ENCODE measurements at regions not wholly inside any gene's neighbourhood (a gene's known extent, or its start where the extent isn't known, plus 50 kb on each side); places are given as distances from the start of the nearest gene placed in this dataset.

DNA sequence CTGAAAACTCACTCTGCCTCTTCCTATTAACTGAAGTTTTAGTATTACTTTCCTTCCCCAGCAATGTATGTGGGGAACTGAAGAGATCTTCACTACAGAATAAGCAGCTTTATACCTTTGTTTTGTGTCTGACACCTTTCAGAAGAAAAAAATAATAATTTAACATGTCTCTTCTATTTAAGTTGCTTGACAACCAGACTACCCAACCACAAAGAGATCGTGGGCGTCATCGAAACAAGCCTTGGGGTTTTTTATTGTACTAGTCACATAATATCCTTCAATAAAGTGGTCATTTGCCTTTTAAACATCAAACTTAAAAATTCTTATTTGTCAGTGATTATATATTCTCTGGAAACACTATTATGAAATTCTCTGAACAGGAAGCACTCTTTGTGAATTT, 123.7 kb downstream of the CHD9NB start:
- Histone ChIP-seq H2AK5ac (ENCODE audit: low read length) (no peak overlapping the region), H3K14ac (ENCODE audit: low read length) (no peak overlapping the region), H3K9me3 (ENCODE audit: insufficient read depth, low read depth, low read length) (no peaks in the 10 kb centered on the region), H4K12ac (ENCODE audit: low read depth, low read length) (no peak overlapping the region), H3K79me2 (ENCODE audit: control insufficient read depth, insufficient read depth, low read length, poor library complexity) (no peaks in the 10 kb centered on the region), H3K18ac (ENCODE audit: low read length) (no peak overlapping the region), H3K9ac (ENCODE audit: low read length) (no peak overlapping the region), H3K36me3 (ENCODE audit: control insufficient read depth in 1 of 2, insufficient read depth in 2 of 2, low read length in 2 of 2) (no peaks in the 10 kb centered on the region), H3K79me1 (ENCODE audit: low read length) (no peaks in the 10 kb centered on the region), H2BK5ac (ENCODE audit: low read depth, low read length, poor library complexity) (no peak overlapping the region), H3K4me1 (ENCODE audit: control insufficient read depth in 1 of 2, insufficient read depth in 2 of 2, low read length in 2 of 2) (no peaks in the 10 kb centered on the region), H3K4ac (ENCODE audit: low read depth, low read length) (no peak overlapping the region), H3K27ac (ENCODE audit: low read depth, low read length) (no peak overlapping the region), H4K91ac (ENCODE audit: low read depth, low read length) (no peak overlapping the region), H3K4me3 (ENCODE audit: low read depth, low read length) (no peak overlapping the region), H3K4me2 (ENCODE audit: low read length) (no peak overlapping the region), H2BK12ac (ENCODE audit: low read length) (no peak overlapping the region), H4K8ac (ENCODE audit: low read depth, low read length) (no peak overlapping the region), H3K23ac (ENCODE audit: low read length) (no peak overlapping the region), H3K27me3 (ENCODE audit: insufficient read depth, low read length) (no peaks in the 10 kb centered on the region), H2AFZ (ENCODE audit: insufficient read depth, low read length, poor library complexity) (no peak overlapping the region), H2BK120ac (ENCODE audit: insufficient read depth, low read length, poor library complexity) (no peak overlapping the region)
- WGBS (ENCODE audit: extremely low coverage, insufficient coverage, insufficient read length): no CpG with 5 or more reads among the region's 3 CpGs
- DNase-seq: no peak

DNA sequence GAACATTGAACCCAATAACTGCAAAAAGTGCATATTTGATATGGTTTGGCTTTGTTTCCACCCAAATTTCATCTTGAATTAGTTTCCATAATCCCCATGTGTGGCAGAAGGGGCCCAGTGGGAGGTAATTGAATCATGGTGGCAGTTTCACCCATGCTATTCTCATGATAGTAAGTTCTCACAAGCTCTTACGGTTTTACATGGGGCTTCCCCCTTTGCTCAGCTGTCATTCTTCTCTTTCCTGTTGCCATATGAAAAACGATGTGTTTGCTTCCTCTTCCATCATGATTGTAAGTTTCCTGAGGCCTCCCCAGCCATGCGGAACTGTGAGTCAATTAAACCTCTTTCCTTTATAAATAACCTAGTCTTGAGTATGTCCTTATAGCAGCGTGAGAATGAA, 127.6 kb downstream of the CHD9NB start:
- Histone ChIP-seq H3K79me2 (ENCODE audit: control insufficient read depth, insufficient read depth, low read length, poor library complexity) (no peaks in the 10 kb centered on the region), H4K12ac (ENCODE audit: low read depth, low read length) (no peak overlapping the region), H3K4me1 (ENCODE audit: control insufficient read depth in 1 of 2, insufficient read depth in 2 of 2, low read length in 2 of 2) (no peaks in the 10 kb centered on the region), H4K91ac (ENCODE audit: low read depth, low read length) (no peak overlapping the region), H3K4ac (ENCODE audit: low read depth, low read length) (no peak overlapping the region), H2AFZ (ENCODE audit: insufficient read depth, low read length, poor library complexity) (no peak overlapping the region), H2BK12ac (ENCODE audit: low read length) (no peak overlapping the region), H3K9ac (ENCODE audit: low read length) (no peak overlapping the region), H3K79me1 (ENCODE audit: low read length) (no peaks in the 10 kb centered on the region), H4K8ac (ENCODE audit: low read depth, low read length) (no peak overlapping the region), H3K9me3 (ENCODE audit: insufficient read depth, low read depth, low read length) (no peaks in the 10 kb centered on the region), H2BK120ac (ENCODE audit: insufficient read depth, low read length, poor library complexity) (no peak overlapping the region), H3K23ac (ENCODE audit: low read length) (no peak overlapping the region), H3K14ac (ENCODE audit: low read length) (no peak overlapping the region), H3K4me2 (ENCODE audit: low read length) (no peak overlapping the region), H3K36me3 (ENCODE audit: control insufficient read depth in 1 of 2, insufficient read depth in 2 of 2, low read length in 2 of 2) (no peaks in the 10 kb centered on the region), H3K4me3 (ENCODE audit: low read depth, low read length) (no peak overlapping the region), H2BK5ac (ENCODE audit: low read depth, low read length, poor library complexity) (no peak overlapping the region), H3K18ac (ENCODE audit: low read length) (no peak overlapping the region), H3K27me3 (ENCODE audit: insufficient read depth, low read length) (no peaks in the 10 kb centered on the region), H2AK5ac (ENCODE audit: low read length) (no peak overlapping the region), H3K27ac (ENCODE audit: low read depth, low read length) (no peak overlapping the region)
- DNase-seq: no peak
- no CpG with 5 or more reads among the region's 4 CpGs for WGBS (ENCODE audit: extremely low coverage, insufficient coverage, insufficient read length)

DNA sequence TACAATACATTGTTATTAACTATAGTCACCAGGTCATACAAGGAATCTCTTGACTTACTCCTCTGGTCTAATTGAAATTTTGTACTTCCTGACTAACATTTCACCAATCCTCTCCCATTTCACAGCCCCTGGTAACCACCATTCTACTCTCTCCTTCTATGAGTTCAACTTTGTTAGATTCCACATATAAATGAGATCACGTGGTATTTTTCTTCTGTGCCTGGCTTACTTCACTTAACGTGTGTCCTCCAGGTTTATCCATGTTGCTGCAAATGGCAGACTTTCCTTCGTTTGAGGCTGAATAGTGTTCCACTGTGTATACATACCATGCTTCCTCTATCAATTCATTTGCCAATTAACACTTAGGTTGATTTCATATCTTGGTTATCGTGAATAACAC, 128.5 kb downstream of the CHD9NB start:
- H3K9ac ChIP-seq (ENCODE audit: low read length): no peak overlapping the region

DNA sequence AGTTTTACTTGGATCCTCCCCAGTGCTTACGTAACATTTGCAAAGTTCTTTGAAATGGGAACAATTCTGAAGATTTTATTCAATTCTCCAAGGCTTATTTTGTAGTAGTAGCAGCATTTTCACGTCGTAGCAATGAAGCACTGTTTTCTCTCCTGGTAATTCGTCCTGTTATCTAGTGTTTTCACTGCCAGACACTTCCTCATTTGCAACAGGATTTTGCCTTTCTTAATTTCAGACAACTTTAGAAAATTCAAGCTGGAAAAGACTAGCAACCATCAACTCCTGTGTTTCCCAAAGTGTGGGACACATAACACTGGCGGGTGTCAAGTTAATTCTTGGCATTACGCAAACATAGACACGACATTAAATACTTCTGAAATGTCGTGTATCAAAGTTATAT, 131.6 kb downstream of the CHD9NB start:
- no peaks in the 10 kb centered on the region for H3K79me1 ChIP-seq (ENCODE audit: low read length)
- H3K9me3 ChIP-seq (ENCODE audit: insufficient read depth, low read depth, low read length): no peaks in the 10 kb centered on the region
- no peak overlapping the region for H3K9ac ChIP-seq (ENCODE audit: low read length)
- WGBS (ENCODE audit: extremely low coverage, insufficient coverage, insufficient read length): no CpG with 5 or more reads among the region's 8 CpGs
- no peak overlapping the region for H4K91ac ChIP-seq (ENCODE audit: low read depth, low read length)
- no peak overlapping the region for H3K4me3 ChIP-seq (ENCODE audit: low read depth, low read length)
- no peak overlapping the region for H4K12ac ChIP-seq (ENCODE audit: low read depth, low read length)
- H3K4ac ChIP-seq (ENCODE audit: low read depth, low read length): no peak overlapping the region
- no peak overlapping the region for H2AK5ac ChIP-seq (ENCODE audit: low read length)
- no peak overlapping the region for H2BK5ac ChIP-seq (ENCODE audit: low read depth, low read length, poor library complexity)
- no peak for DNase-seq
- H3K27ac ChIP-seq (ENCODE audit: low read depth, low read length): no peak overlapping the region
- H3K14ac ChIP-seq (ENCODE audit: low read length): no peak overlapping the region
- H3K23ac ChIP-seq (ENCODE audit: low read length): no peak overlapping the region
- no peaks in the 10 kb centered on the region for H3K36me3 ChIP-seq (ENCODE audit: control insufficient read depth in 1 of 2, insufficient read depth in 2 of 2, low read length in 2 of 2)
- H2AFZ ChIP-seq (ENCODE audit: insufficient read depth, low read length, poor library complexity): no peak overlapping the region
- H3K79me2 ChIP-seq (ENCODE audit: control insufficient read depth, insufficient read depth, low read length, poor library complexity): no peaks in the 10 kb centered on the region
- H3K4me2 ChIP-seq (ENCODE audit: low read length): no peak overlapping the region
- no peaks in the 10 kb centered on the region for H3K27me3 ChIP-seq (ENCODE audit: insufficient read depth, low read length)
- H2BK12ac ChIP-seq (ENCODE audit: low read length): no peak overlapping the region
- no peak overlapping the region for H4K8ac ChIP-seq (ENCODE audit: low read depth, low read length)
- no peak overlapping the region for H3K18ac ChIP-seq (ENCODE audit: low read length)
- H2BK120ac ChIP-seq (ENCODE audit: insufficient read depth, low read length, poor library complexity): no peak overlapping the region
- no peaks in the 10 kb centered on the region for H3K4me1 ChIP-seq (ENCODE audit: control insufficient read depth in 1 of 2, insufficient read depth in 2 of 2, low read length in 2 of 2)

More for the DNA sequence above, 128.5 kb downstream of the CHD9NB start:
- Histone ChIP-seq H3K79me1 (ENCODE audit: low read length) (no peaks in the 10 kb centered on the region), H3K4me1 (ENCODE audit: control insufficient read depth in 1 of 2, insufficient read depth in 2 of 2, low read length in 2 of 2) (no peaks in the 10 kb centered on the region), H3K18ac (ENCODE audit: low read length) (no peak overlapping the region), H2AK5ac (ENCODE audit: low read length) (no peak overlapping the region), H2BK12ac (ENCODE audit: low read length) (no peak overlapping the region), H4K8ac (ENCODE audit: low read depth, low read length) (no peak overlapping the region), H3K14ac (ENCODE audit: low read length) (no peak overlapping the region), H2AFZ (ENCODE audit: insufficient read depth, low read length, poor library complexity) (no peak overlapping the region), H3K23ac (ENCODE audit: low read length) (no peak overlapping the region), H3K27ac (ENCODE audit: low read depth, low read length) (no peak overlapping the region), H2BK5ac (ENCODE audit: low read depth, low read length, poor library complexity) (no peak overlapping the region), H3K9me3 (ENCODE audit: insufficient read depth, low read depth, low read length) (no peaks in the 10 kb centered on the region), H4K91ac (ENCODE audit: low read depth, low read length) (no peak overlapping the region), H3K27me3 (ENCODE audit: insufficient read depth, low read length) (no peaks in the 10 kb centered on the region), H2BK120ac (ENCODE audit: insufficient read depth, low read length, poor library complexity) (no peak overlapping the region), H3K36me3 (ENCODE audit: control insufficient read depth in 1 of 2, insufficient read depth in 2 of 2, low read length in 2 of 2) (no peaks in the 10 kb centered on the region), H3K4ac (ENCODE audit: low read depth, low read length) (no peak overlapping the region), H3K4me2 (ENCODE audit: low read length) (no peak overlapping the region), H3K4me3 (ENCODE audit: low read depth, low read length) (no peak overlapping the region), H3K79me2 (ENCODE audit: control insufficient read depth, insufficient read depth, low read length, poor library complexity) (no peaks in the 10 kb centered on the region), H4K12ac (ENCODE audit: low read depth, low read length) (no peak overlapping the region)
- WGBS (ENCODE audit: extremely low coverage, insufficient coverage, insufficient read length): no CpG with 5 or more reads among the region's 4 CpGs
- DNase-seq: no peak
